BE2C (cell line): ENCODE measurements at regions not wholly inside any gene's neighbourhood (a gene's known extent, or its start where the extent isn't known, plus 50 kb on each side); places are given as distances from the start of the nearest gene placed in this dataset.

Experiments
- DNase-seq: peaks from one replicate; pipeline ENCODE4 v3.0.0-alpha.2; 2020
- H3K27me3 ChIP-seq: fragments of 250-450 bp; sonication (Bioruptor Pico); 2 replicates; pipeline ENCODE4 v1.5.1; 2020; ENCODE audit warnings: mild to moderate bottlenecking
- H3K36me3 ChIP-seq: fragments of 250-450 bp; sonication (Bioruptor Pico); 2 replicates; pipeline ENCODE4 v1.5.1; 2020; ENCODE audit warnings: mild to moderate bottlenecking
- H3K4me1 ChIP-seq: fragments of 250-450 bp; sonication (Bioruptor Pico); 2 replicates; pipeline ENCODE4 v1.5.1; 2020
- H3K4me3 ChIP-seq: 2 replicates; pipeline ENCODE4 v1.5.1; 2011; ENCODE audit warnings: low read depth, low read length
- H3K9me3 ChIP-seq: fragments of 250-450 bp; sonication (Bioruptor Pico); 2 replicates; pipeline ENCODE4 v1.5.1; 2020
- TF ChIP-seq, protein P1 (sequence below): IDR thresholded peaks from 2 replicates; pipeline ENCODE4 v1.5.1; 2012; ENCODE audit warnings: mild to moderate bottlenecking, low read depth, low read length

GRCh38 chr18:79579807-79580497 lies 99.7 kb upstream of the CTDP1 start:
- Histone ChIP-seq H3K27me3 (no peaks in the 10 kb centered on the region), H3K4me1 (no peaks in the 10 kb centered on the region), H3K9me3 (no peaks in the 10 kb centered on the region), H3K4me3 (no peak overlapping the region), H3K36me3 (no peaks in the 10 kb centered on the region)
- no peak for DNase-seq
- TF ChIP-seq, protein P1, sequence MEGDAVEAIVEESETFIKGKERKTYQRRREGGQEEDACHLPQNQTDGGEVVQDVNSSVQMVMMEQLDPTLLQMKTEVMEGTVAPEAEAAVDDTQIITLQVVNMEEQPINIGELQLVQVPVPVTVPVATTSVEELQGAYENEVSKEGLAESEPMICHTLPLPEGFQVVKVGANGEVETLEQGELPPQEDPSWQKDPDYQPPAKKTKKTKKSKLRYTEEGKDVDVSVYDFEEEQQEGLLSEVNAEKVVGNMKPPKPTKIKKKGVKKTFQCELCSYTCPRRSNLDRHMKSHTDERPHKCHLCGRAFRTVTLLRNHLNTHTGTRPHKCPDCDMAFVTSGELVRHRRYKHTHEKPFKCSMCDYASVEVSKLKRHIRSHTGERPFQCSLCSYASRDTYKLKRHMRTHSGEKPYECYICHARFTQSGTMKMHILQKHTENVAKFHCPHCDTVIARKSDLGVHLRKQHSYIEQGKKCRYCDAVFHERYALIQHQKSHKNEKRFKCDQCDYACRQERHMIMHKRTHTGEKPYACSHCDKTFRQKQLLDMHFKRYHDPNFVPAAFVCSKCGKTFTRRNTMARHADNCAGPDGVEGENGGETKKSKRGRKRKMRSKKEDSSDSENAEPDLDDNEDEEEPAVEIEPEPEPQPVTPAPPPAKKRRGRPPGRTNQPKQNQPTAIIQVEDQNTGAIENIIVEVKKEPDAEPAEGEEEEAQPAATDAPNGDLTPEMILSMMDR: no peak

- TF ChIP-seq, protein P1: no peak
- Histone ChIP-seq H3K9me3 (no peaks in the 10 kb centered on the region), H3K4me3 (no peak overlapping the region), H3K27me3 (no peaks in the 10 kb centered on the region), H3K36me3 (no peaks in the 10 kb centered on the region), H3K4me1 (no peaks in the 10 kb centered on the region)
- no peak for DNase-seq
Observed at GRCh38 chr18:79580498-79581171, 99.0 kb upstream of the CTDP1 start.

DNA sequence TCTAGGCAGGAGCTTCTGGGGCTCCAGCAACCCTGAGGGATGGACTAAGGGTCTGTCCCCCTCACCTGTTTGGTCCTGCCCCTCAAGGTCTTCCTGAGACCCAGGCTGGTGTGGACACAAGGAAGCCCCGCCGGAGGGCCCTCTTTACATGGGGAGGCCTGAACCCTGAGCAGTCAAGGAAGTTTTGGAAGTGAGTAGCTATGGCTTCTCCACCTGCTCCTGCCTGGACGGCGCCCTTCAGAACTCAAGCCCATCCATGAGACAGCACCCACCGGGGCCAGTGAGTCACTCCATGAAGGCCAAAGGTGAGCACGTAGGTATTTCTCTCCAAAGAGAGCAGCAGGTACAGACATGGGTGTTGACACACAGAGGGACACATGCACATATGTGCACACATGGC lies 98.2 kb upstream of the CTDP1 start:
- H3K4me1 ChIP-seq: no peaks in the 10 kb centered on the region
- no peak overlapping the region for H3K4me3 ChIP-seq
- no peaks in the 10 kb centered on the region for H3K36me3 ChIP-seq
- no peaks in the 10 kb centered on the region for H3K27me3 ChIP-seq
- TF ChIP-seq, protein P1: no peak
- DNase-seq: no peak
- H3K9me3 ChIP-seq: no peaks in the 10 kb centered on the region

GRCh38 chr18:79581911-79582310 lies 97.7 kb upstream of the CTDP1 start:
- no peak for DNase-seq
- TF ChIP-seq, protein P1: no peak
- H3K27me3 ChIP-seq: no peaks in the 10 kb centered on the region
- H3K9me3 ChIP-seq: no peaks in the 10 kb centered on the region
- no peak overlapping the region for H3K4me3 ChIP-seq
- H3K4me1 ChIP-seq: no peaks in the 10 kb centered on the region
- H3K36me3 ChIP-seq: no peaks in the 10 kb centered on the region

GRCh38 chr18:79582978-79583377 lies 96.6 kb upstream of the CTDP1 start:
- H3K4me1 ChIP-seq: no peaks in the 10 kb centered on the region
- H3K36me3 ChIP-seq: no peaks in the 10 kb centered on the region
- TF ChIP-seq, protein P1: no peak
- DNase-seq: no peak
- H3K27me3 ChIP-seq: no peaks in the 10 kb centered on the region
- no peaks in the 10 kb centered on the region for H3K9me3 ChIP-seq
- H3K4me3 ChIP-seq: no peak overlapping the region

DNA sequence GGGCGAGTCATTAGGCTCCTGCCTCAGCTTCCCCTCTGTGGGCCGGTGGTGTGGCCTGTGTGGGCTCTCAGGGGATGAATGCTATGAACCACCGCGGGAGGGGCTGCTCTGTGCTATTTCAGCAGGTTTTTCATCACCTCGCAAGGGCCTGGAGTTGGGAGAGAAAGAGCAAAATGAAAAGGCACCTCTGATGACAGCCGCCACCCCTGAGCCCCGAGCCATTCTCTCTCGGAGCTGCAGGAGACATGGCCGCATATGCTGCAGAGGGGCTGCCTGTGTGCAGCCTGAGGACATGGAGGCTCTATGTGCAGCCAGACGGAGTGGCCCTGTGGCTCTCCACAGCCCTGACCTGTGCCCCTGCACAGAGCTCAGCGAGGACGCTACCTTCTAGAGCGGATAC lies 96.2 kb upstream of the CTDP1 start:
- no peaks in the 10 kb centered on the region for H3K9me3 ChIP-seq
- no peaks in the 10 kb centered on the region for H3K4me1 ChIP-seq
- H3K27me3 ChIP-seq: no peaks in the 10 kb centered on the region
- H3K36me3 ChIP-seq: no peaks in the 10 kb centered on the region
- H3K4me3 ChIP-seq: no peak overlapping the region
- DNase-seq: no peak
- TF ChIP-seq, protein P1: no peak
